ENCODE measurements at regions not wholly inside any gene's neighbourhood (a gene's known extent, or its start where the extent isn't known, plus 50 kb on each side); places are given as distances from the start of the nearest gene placed in this dataset.

GRCh38 chr2:226211439-226211838 is 588.2 kb downstream of the IRS1 start:
- H3K27ac ChIP-seq (ENCODE audit: low read length) = no peak overlapping the region

GRCh38 chr2:226208726-226209125 is 590.9 kb downstream of the IRS1 start:
- H3K27ac ChIP-seq (ENCODE audit: low read length) = no peak overlapping the region
- H3K4me3 ChIP-seq (ENCODE audit: low read depth in 2 of 2, low read length in 2 of 2) = no peak overlapping the region
- no peaks in the 10 kb centered on the region for H3K27me3 ChIP-seq (ENCODE audit: control insufficient read depth, insufficient read depth, low read length)
- no peak for DNase-seq (ENCODE audit: low read depth, low spot score)
- intact Hi-C loops (cut with micrococcal nuclease; ENCODE audit: unreplicated experiment) (no loop called here), in situ Hi-C loops (cut with HindIII; ENCODE audit: low pct_unique_long_range_greater_than_20kb, low sequenced_read_pairs) (no loop called here)
- ChIA-PET CTCF (no interaction called here), POLR2A (interaction anchor here (0.6 kb wide), 1 partner anchor 337 kb away, joined by 3 read pairs; no protein-coding TSS in a partner anchor)
- no peaks in the 10 kb centered on the region for H3K9me3 ChIP-seq (ENCODE audit: control insufficient read depth, insufficient read depth, low read depth, low read length)
- no TSS peak for BruUV-seq (replicated peaks)
- H3K4me1 ChIP-seq (ENCODE audit: control insufficient read depth, insufficient read depth, low read length) = no peaks in the 10 kb centered on the region
- TF ChIP-seq TCF7L2 (IDR thresholded peaks at IDR 0.05; ENCODE audit: low read depth, low read length) = no peak
- TF ChIP-seq, protein P1, sequence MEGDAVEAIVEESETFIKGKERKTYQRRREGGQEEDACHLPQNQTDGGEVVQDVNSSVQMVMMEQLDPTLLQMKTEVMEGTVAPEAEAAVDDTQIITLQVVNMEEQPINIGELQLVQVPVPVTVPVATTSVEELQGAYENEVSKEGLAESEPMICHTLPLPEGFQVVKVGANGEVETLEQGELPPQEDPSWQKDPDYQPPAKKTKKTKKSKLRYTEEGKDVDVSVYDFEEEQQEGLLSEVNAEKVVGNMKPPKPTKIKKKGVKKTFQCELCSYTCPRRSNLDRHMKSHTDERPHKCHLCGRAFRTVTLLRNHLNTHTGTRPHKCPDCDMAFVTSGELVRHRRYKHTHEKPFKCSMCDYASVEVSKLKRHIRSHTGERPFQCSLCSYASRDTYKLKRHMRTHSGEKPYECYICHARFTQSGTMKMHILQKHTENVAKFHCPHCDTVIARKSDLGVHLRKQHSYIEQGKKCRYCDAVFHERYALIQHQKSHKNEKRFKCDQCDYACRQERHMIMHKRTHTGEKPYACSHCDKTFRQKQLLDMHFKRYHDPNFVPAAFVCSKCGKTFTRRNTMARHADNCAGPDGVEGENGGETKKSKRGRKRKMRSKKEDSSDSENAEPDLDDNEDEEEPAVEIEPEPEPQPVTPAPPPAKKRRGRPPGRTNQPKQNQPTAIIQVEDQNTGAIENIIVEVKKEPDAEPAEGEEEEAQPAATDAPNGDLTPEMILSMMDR (IDR thresholded peaks at IDR 0.05) = no peak
- TF ChIP-seq SIN3A (IDR thresholded peaks at IDR 0.05; ENCODE audit: borderline replicate concordance, insufficient read depth, low read depth, low read length) = no peak
- H3K36me3 ChIP-seq (ENCODE audit: control insufficient read depth, insufficient read depth, low read length) = no peaks in the 10 kb centered on the region
- no peak for ATAC-seq

More at GRCh38 chr2:226211439-226211838, 588.2 kb downstream of the IRS1 start:
- H3K36me3 ChIP-seq (ENCODE audit: control insufficient read depth, insufficient read depth, low read length) = no peaks in the 10 kb centered on the region
- H3K4me1 ChIP-seq (ENCODE audit: control insufficient read depth, insufficient read depth, low read length) = no peaks in the 10 kb centered on the region
- POLR2A ChIA-PET = no interaction called here
- no peak overlapping the region for H3K4me3 ChIP-seq (ENCODE audit: low read depth in 2 of 2, low read length in 2 of 2)
- DNase-seq (ENCODE audit: low read depth, low spot score) (no peak), ATAC-seq (no peak)
- intact Hi-C loops (cut with micrococcal nuclease; ENCODE audit: unreplicated experiment) = no loop called here
- no peaks in the 10 kb centered on the region for H3K27me3 ChIP-seq (ENCODE audit: control insufficient read depth, insufficient read depth, low read length)
- no TSS peak for BruUV-seq (replicated peaks)
- in situ Hi-C loops (cut with HindIII; ENCODE audit: low pct_unique_long_range_greater_than_20kb, low sequenced_read_pairs) = no loop called here
- CTCF ChIA-PET = interaction anchor here (0.5 kb wide), 1 partner anchor 44 kb away, joined by 3 read pairs; no protein-coding TSS in a partner anchor
- no peaks in the 10 kb centered on the region for H3K9me3 ChIP-seq (ENCODE audit: control insufficient read depth, insufficient read depth, low read depth, low read length)
- no peak for TF ChIP-seq SIN3A (IDR thresholded peaks at IDR 0.05; ENCODE audit: borderline replicate concordance, insufficient read depth, low read depth, low read length)

DNA sequence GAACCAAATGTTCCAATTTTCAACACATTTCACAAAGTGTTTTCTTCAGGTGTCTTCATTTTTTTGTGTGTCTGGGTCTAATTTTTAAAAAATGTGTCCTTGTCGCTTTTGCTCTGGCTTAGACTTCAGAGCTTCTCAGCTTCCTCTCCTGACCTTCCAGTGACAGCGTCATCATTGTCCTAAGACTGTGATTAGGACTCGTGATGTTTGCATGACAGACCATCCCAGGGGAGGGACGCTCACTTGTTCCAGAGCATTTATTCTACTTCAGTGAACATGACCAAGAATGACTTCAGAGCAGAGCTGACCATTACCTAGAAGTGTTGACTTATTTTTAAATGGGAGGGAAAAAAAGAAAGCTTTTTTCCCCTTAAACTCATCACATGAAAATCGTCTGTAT is 591.9 kb downstream of the IRS1 start:
- H3K27ac ChIP-seq (ENCODE audit: low read length) = no peak overlapping the region
- H3K36me3 ChIP-seq (ENCODE audit: control insufficient read depth, insufficient read depth, low read length) = no peaks in the 10 kb centered on the region
- no peak for ATAC-seq
- no peaks in the 10 kb centered on the region for H3K4me1 ChIP-seq (ENCODE audit: control insufficient read depth, insufficient read depth, low read length)
- no peak for TF ChIP-seq TCF7L2 (IDR thresholded peaks at IDR 0.05; ENCODE audit: low read depth, low read length)
- TF ChIP-seq, protein P1 (IDR thresholded peaks at IDR 0.05) = no peak
- TF ChIP-seq POLR2AphosphoS5 (IDR thresholded peaks at IDR 0.05; ENCODE audit: low read depth, low read length) = no peak
- TF ChIP-seq, protein P2, sequence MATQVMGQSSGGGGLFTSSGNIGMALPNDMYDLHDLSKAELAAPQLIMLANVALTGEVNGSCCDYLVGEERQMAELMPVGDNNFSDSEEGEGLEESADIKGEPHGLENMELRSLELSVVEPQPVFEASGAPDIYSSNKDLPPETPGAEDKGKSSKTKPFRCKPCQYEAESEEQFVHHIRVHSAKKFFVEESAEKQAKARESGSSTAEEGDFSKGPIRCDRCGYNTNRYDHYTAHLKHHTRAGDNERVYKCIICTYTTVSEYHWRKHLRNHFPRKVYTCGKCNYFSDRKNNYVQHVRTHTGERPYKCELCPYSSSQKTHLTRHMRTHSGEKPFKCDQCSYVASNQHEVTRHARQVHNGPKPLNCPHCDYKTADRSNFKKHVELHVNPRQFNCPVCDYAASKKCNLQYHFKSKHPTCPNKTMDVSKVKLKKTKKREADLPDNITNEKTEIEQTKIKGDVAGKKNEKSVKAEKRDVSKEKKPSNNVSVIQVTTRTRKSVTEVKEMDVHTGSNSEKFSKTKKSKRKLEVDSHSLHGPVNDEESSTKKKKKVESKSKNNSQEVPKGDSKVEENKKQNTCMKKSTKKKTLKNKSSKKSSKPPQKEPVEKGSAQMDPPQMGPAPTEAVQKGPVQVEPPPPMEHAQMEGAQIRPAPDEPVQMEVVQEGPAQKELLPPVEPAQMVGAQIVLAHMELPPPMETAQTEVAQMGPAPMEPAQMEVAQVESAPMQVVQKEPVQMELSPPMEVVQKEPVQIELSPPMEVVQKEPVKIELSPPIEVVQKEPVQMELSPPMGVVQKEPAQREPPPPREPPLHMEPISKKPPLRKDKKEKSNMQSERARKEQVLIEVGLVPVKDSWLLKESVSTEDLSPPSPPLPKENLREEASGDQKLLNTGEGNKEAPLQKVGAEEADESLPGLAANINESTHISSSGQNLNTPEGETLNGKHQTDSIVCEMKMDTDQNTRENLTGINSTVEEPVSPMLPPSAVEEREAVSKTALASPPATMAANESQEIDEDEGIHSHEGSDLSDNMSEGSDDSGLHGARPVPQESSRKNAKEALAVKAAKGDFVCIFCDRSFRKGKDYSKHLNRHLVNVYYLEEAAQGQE (IDR thresholded peaks at IDR 0.05; ENCODE audit: insufficient read depth in 1 of 2, low read depth in 2 of 2, low read length in 1 of 2) = no peak
- in situ Hi-C loops (cut with HindIII; ENCODE audit: low pct_unique_long_range_greater_than_20kb, low sequenced_read_pairs) = no loop called here
- intact Hi-C loops (cut with micrococcal nuclease; ENCODE audit: unreplicated experiment) = no loop called here
- no peaks in the 10 kb centered on the region for H3K9me3 ChIP-seq (ENCODE audit: control insufficient read depth, insufficient read depth, low read depth, low read length)
- no TSS peak for BruUV-seq (replicated peaks)
- H3K4me3 ChIP-seq (ENCODE audit: low read depth in 2 of 2, low read length in 2 of 2) = no peak overlapping the region
- H3K27me3 ChIP-seq (ENCODE audit: control insufficient read depth, insufficient read depth, low read length) = no peaks in the 10 kb centered on the region
- ChIA-PET POLR2A (no interaction called here), CTCF (no interaction called here)
- no peak for DNase-seq (ENCODE audit: low read depth, low spot score)

Data from Panc1 (cell line).